Natural killer cell (primary cell): ENCODE measurements at regions not wholly inside any gene's neighbourhood (a gene's known extent, or its start where the extent isn't known, plus 50 kb on each side); places are given as distances from the start of the nearest gene placed in this dataset.

Experiments
- ATAC-seq, 3 donors: fragments of 150-1000 bp in 2 of 3; fragments of 200-7000 bp in 1 of 3; cut with Tn5 transposase; 1 replicate in 1 of 3; 2 replicates in 2 of 3; pipeline ENCODE4 v1.10.0; 2021; ENCODE audit warnings: mild to moderate bottlenecking in 2 of 3, moderate library complexity in 2 of 3
- DNase-seq, 2 donors: peaks; one replicate each; pipeline versions ENCODE4 v3.0.0 to v3.0.0-alpha.2; 2013 to 2021; ENCODE audit warnings: mixed read lengths in 1 of 2
- H3K27ac ChIP-seq: one replicate; pipeline ENCODE4 v1.5.1; 2013; ENCODE audit warnings: mild to moderate bottlenecking, low read length
- H3K27me3 ChIP-seq: one replicate; pipeline ENCODE4 v1.6.1; 2013; ENCODE audit warnings: low read length; ENCODE audit not compliant: control insufficient read depth, insufficient read depth
- H3K36me3 ChIP-seq: one replicate; pipeline ENCODE4 v1.6.1; 2013; ENCODE audit warnings: low read length; ENCODE audit not compliant: control insufficient read depth, insufficient read depth
- H3K4me1 ChIP-seq: one replicate; pipeline ENCODE4 v1.6.1; 2013; ENCODE audit warnings: low read length; ENCODE audit not compliant: control insufficient read depth, insufficient read depth
- H3K4me3 ChIP-seq: one replicate; pipeline ENCODE4 v1.5.1; 2013; ENCODE audit warnings: low read length
- H3K9me3 ChIP-seq: one replicate; pipeline ENCODE4 v1.6.1; 2013; ENCODE audit warnings: low read length; ENCODE audit not compliant: control insufficient read depth, insufficient read depth
- H3K27ac Mint-ChIP-seq, 2 donors: one replicate each; pipeline ENCODE4 v1.8.0; 2022; ENCODE audit warnings: mild to moderate bottlenecking in 2 of 2, mixed read lengths in 2 of 2, moderate library complexity in 1 of 2
- H3K27me3 Mint-ChIP-seq, 2 donors: one replicate each; pipeline ENCODE4 v1.8.0; 2022; ENCODE audit warnings: low read depth in 2 of 2, mixed read lengths in 2 of 2
- H3K36me3 Mint-ChIP-seq: one replicate; pipeline ENCODE4 v1.8.0; 2022; ENCODE audit warnings: mixed read lengths
- H3K4me1 Mint-ChIP-seq, 2 donors: one replicate each; pipeline ENCODE4 v1.8.0; 2022; ENCODE audit warnings: mixed read lengths in 2 of 2
- H3K4me3 Mint-ChIP-seq: one replicate; pipeline ENCODE4 v1.8.0; 2022; ENCODE audit warnings: mild to moderate bottlenecking, moderate library complexity, mixed read lengths
- H3K9me3 Mint-ChIP-seq, 2 donors: one replicate each; pipeline ENCODE4 v1.8.0; 2022; ENCODE audit warnings: mixed read lengths in 2 of 2
- CTCF ChIP-seq: fragments of 200-600 bp; IDR thresholded peaks from one replicate; pipeline ENCODE4 v1.8.0; 2022; ENCODE audit warnings: antibody characterized with exemption
- WGBS: methylation state at CpG from one replicate; pipeline ENCODE4 v1.1.7; 2013; ENCODE audit warnings: missing lambda C conversion rate; ENCODE audit not compliant: insufficient coverage; 5-methylcytosine and 5-hydroxymethylcytosine counted together
- intact Hi-C: fragments of 100-400 bp; cut with micrococcal nuclease; formaldehyde crosslinking; loops from one replicate; pipeline ENCODE4 v1.14.2; 2022

- WGBS = 49% methylated on average over 10 of the region's 10 CpGs
- H3K36me3 Mint-ChIP-seq = no peaks in the 10 kb centered on the region
- H3K4me3 ChIP-seq = no peak overlapping the region
- no peaks in the 10 kb centered on the region for H3K36me3 ChIP-seq
- H3K27me3 Mint-ChIP-seq = no peaks in the 10 kb centered on the region
- H3K9me3 ChIP-seq = no peaks in the 10 kb centered on the region
- DNase-seq (no peak), ATAC-seq (no peak)
- no peaks in the 10 kb centered on the region for H3K4me1 ChIP-seq
- H3K27ac ChIP-seq = no peak overlapping the region
- peaks cover 15 to 20% of the 10 kb centered on the region in 2 donors for H3K9me3 Mint-ChIP-seq
- no peak for TF ChIP-seq CTCF
- intact Hi-C loops = no loop called here
- H3K4me1 Mint-ChIP-seq = peaks cover 0 to 5% of the 10 kb centered on the region in 2 donors
- no peak overlapping the region for H3K27ac Mint-ChIP-seq
- H3K4me3 Mint-ChIP-seq = no peak overlapping the region
- peaks cover 2% of the 10 kb centered on the region for H3K27me3 ChIP-seq
These were observed 338.1 kb downstream of the RFC3 start for GRCh38 chr13:34155931-34156607.

- Histone ChIP-seq H3K4me1 (no peaks in the 10 kb centered on the region), H3K9me3 (no peaks in the 10 kb centered on the region), H3K36me3 (no peaks in the 10 kb centered on the region), H3K4me3 (no peak overlapping the region), H3K27ac (no peak overlapping the region), H3K27me3 (peaks cover 2% of the 10 kb centered on the region)
- H3K4me1 Mint-ChIP-seq = peaks cover 0 to 5% of the 10 kb centered on the region in 2 donors
- H3K27ac Mint-ChIP-seq = no peak overlapping the region
- TF ChIP-seq CTCF = no peak
- no peak for ATAC-seq
- H3K4me3 Mint-ChIP-seq = no peak overlapping the region
- intact Hi-C loops = no loop called here
- H3K27me3 Mint-ChIP-seq = no peaks in the 10 kb centered on the region
- 3% methylated on average over 12 of the region's 12 CpGs for WGBS
- DNase-seq = peak in 1 of 2 donors; percentile 4
- no peaks in the 10 kb centered on the region for H3K36me3 Mint-ChIP-seq
- H3K9me3 Mint-ChIP-seq = peaks cover 12 to 16% of the 10 kb centered on the region in 2 donors
These were observed 339.0 kb downstream of the RFC3 start for GRCh38 chr13:34156841-34157365.

DNA sequence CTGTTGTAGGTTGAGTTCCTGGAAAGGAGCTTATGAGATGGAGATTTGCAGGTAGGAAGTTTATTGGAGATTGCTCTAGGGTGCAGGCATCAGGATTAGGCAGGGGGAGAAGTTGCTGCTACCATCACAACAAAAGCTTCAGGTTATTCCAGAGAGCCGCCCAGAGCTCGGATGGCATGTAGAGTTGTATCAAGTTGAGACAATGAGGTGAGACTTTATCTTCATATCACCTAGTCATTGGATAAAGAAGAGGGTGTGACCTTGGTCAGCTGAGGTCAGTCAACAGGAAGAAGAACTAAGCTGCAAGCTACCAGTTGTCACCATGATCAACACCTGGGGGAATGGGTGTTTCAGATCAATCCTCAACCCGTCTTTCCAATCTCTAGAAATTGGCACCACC lies 342.0 kb downstream of the RFC3 start:
- no peaks in the 10 kb centered on the region for H3K4me1 ChIP-seq
- Mint-ChIP-seq H3K4me1 (peaks cover 0 to 5% of the 10 kb centered on the region in 2 donors), H3K27me3 (no peaks in the 10 kb centered on the region), H3K36me3 (no peaks in the 10 kb centered on the region), H3K4me3 (no peak overlapping the region), H3K27ac (no peak overlapping the region), H3K9me3 (peaks cover 10 to 14% of the 10 kb centered on the region in 2 donors)
- ATAC-seq = no peak
- H3K27me3 ChIP-seq = peaks cover 2% of the 10 kb centered on the region
- no peaks in the 10 kb centered on the region for H3K9me3 ChIP-seq
- TF ChIP-seq CTCF = no peak
- H3K4me3 ChIP-seq = no peak overlapping the region
- intact Hi-C loops = no loop called here
- WGBS = 89% methylated on average over 3 of the region's 3 CpGs
- no peak overlapping the region for H3K27ac ChIP-seq
- H3K36me3 ChIP-seq = no peaks in the 10 kb centered on the region
- no peak for DNase-seq
